ENCODE measurements at regions not wholly inside any gene's neighbourhood (a gene's known extent, or its start where the extent isn't known, plus 50 kb on each side); places are given as distances from the start of the nearest gene placed in this dataset.

GRCh38 chr12:85352016-85352415, 72.0 kb downstream of the ALX1 start:
- Mint-ChIP-seq H3K4me3 (no peak overlapping the region), H3K27me3 (peaks cover 1% of the 10 kb centered on the region), H3K27ac (no peak overlapping the region), H3K9me3 (no peaks in the 10 kb centered on the region), H3K4me1 (ENCODE audit: low read depth) (no peaks in the 10 kb centered on the region), H3K36me3 (ENCODE audit: low read depth) (no peaks in the 10 kb centered on the region)
- ChIA-PET POLR2A (no interaction called here), CTCF (no interaction called here)
- ATAC-seq: no peak
- DNase-seq: no peak
- intact Hi-C loops (cut with micrococcal nuclease): no loop called here
- no peak for TF ChIP-seq CTCF (IDR thresholded peaks at IDR 0.05)

GRCh38 chr12:85356596-85357385, 76.8 kb downstream of the ALX1 start:
- Mint-ChIP-seq H3K27ac (no peak overlapping the region), H3K4me1 (ENCODE audit: low read depth) (no peaks in the 10 kb centered on the region), H3K4me3 (no peak overlapping the region), H3K36me3 (ENCODE audit: low read depth) (no peaks in the 10 kb centered on the region), H3K9me3 (peaks cover 2% of the 10 kb centered on the region), H3K27me3 (peaks cover 1% of the 10 kb centered on the region)
- no peak for TF ChIP-seq CTCF (IDR thresholded peaks at IDR 0.05)
- no peak for ATAC-seq
- ChIA-PET CTCF (no interaction called here), POLR2A (no interaction called here)
- DNase-seq: no peak
- intact Hi-C loops (cut with micrococcal nuclease): no loop called here

- ATAC-seq: no peak
- Mint-ChIP-seq H3K4me1 (ENCODE audit: low read depth) (no peaks in the 10 kb centered on the region), H3K27me3 (peaks cover 1% of the 10 kb centered on the region), H3K27ac (no peak overlapping the region), H3K4me3 (no peak overlapping the region), H3K9me3 (peaks cover 3% of the 10 kb centered on the region), H3K36me3 (ENCODE audit: low read depth) (no peaks in the 10 kb centered on the region)
- POLR2A ChIA-PET: no interaction called here
- DNase-seq: no peak
- intact Hi-C loops (cut with micrococcal nuclease): no loop called here
- TF ChIP-seq CTCF (IDR thresholded peaks at IDR 0.05): no peak
- CTCF ChIA-PET: no interaction called here
Measured at GRCh38 chr12:85357609-85358008, 77.6 kb downstream of the ALX1 start.

- intact Hi-C loops (cut with micrococcal nuclease): no loop called here
- no peak for ATAC-seq
- H3K27me3 Mint-ChIP-seq: peaks cover 1% of the 10 kb centered on the region
- no peaks in the 10 kb centered on the region for H3K4me1 Mint-ChIP-seq (ENCODE audit: low read depth)
- no peak overlapping the region for H3K4me3 Mint-ChIP-seq
- no peak for DNase-seq
- TF ChIP-seq CTCF (IDR thresholded peaks at IDR 0.05): no peak
- H3K27ac Mint-ChIP-seq: no peak overlapping the region
- H3K36me3 Mint-ChIP-seq (ENCODE audit: low read depth): no peaks in the 10 kb centered on the region
- ChIA-PET CTCF (no interaction called here), POLR2A (no interaction called here)
- H3K9me3 Mint-ChIP-seq: peaks cover 3% of the 10 kb centered on the region
Measured at GRCh38 chr12:85358715-85359114, 78.7 kb downstream of the ALX1 start.

GRCh38 chr12:85363382-85364190, 83.6 kb downstream of the ALX1 start:
- Mint-ChIP-seq H3K27ac (no peak overlapping the region), H3K4me1 (ENCODE audit: low read depth) (no peaks in the 10 kb centered on the region), H3K9me3 (peaks cover 3% of the 10 kb centered on the region), H3K27me3 (no peaks in the 10 kb centered on the region), H3K4me3 (no peak overlapping the region), H3K36me3 (ENCODE audit: low read depth) (no peaks in the 10 kb centered on the region)
- POLR2A ChIA-PET: no interaction called here
- DNase-seq: no peak
- TF ChIP-seq CTCF (IDR thresholded peaks at IDR 0.05): no peak
- intact Hi-C loops (cut with micrococcal nuclease): no loop called here
- CTCF ChIA-PET: no interaction called here
- no peak for ATAC-seq
